Activated CD4-positive, alpha-beta T cell treated with anti-CD3 and anti-CD28 coated beads, Interleukin-2, amount 50 U/mL, for 24 hours (primary cell): ENCODE measurements at regions not wholly inside any gene's neighbourhood (a gene's known extent, or its start where the extent isn't known, plus 50 kb on each side); places are given as distances from the start of the nearest gene placed in this dataset.

Source experiments
- DNase-seq, 2 donors: peaks; one replicate each; pipeline ENCODE4 v3.0.0-alpha.2; 2020; ENCODE audit warnings: low read depth in 1 of 2, low spot score in 1 of 2

GRCh38 chr10:78937393-78937792 lies 131.4 kb upstream of the ZMIZ1 start:
- DNase-seq = no peak

- DNase-seq = no peak
Observed at GRCh38 chr10:78937800-78938694, 130.7 kb upstream of the ZMIZ1 start.

GRCh38 chr10:78938695-78939672 lies 129.8 kb upstream of the ZMIZ1 start:
- no peak for DNase-seq

- no peak for DNase-seq
Observed at GRCh38 chr10:78942091-78942501, 126.7 kb upstream of the ZMIZ1 start.

GRCh38 chr10:78944723-78945312 lies 123.9 kb upstream of the ZMIZ1 start:
- no peak for DNase-seq

- DNase-seq = no peak
Observed at GRCh38 chr10:78945838-78946237, 122.9 kb upstream of the ZMIZ1 start.

GRCh38 chr10:78947226-78947625 lies 121.5 kb upstream of the ZMIZ1 start:
- no peak for DNase-seq

- no peak for DNase-seq
Observed at GRCh38 chr10:78947733-78948132, 121.0 kb upstream of the ZMIZ1 start.

- DNase-seq = no peak
Observed at GRCh38 chr10:78948621-78949030, 120.1 kb upstream of the ZMIZ1 start.

- no peak for DNase-seq
Observed at GRCh38 chr10:78950656-78951587, 117.8 kb upstream of the ZMIZ1 start.

GRCh38 chr10:78952030-78952429 lies 116.7 kb upstream of the ZMIZ1 start:
- no peak for DNase-seq

GRCh38 chr10:78952686-78953085 lies 116.1 kb upstream of the ZMIZ1 start:
- DNase-seq = no peak

- DNase-seq = no peak
Observed at GRCh38 chr10:78953113-78953798, 115.5 kb upstream of the ZMIZ1 start.

- no peak for DNase-seq
Observed at GRCh38 chr10:78953799-78954297, 114.9 kb upstream of the ZMIZ1 start.

- no peak for DNase-seq
Observed at GRCh38 chr10:78954689-78955088, 114.1 kb upstream of the ZMIZ1 start.

GRCh38 chr10:78955206-78955605 lies 113.6 kb upstream of the ZMIZ1 start:
- DNase-seq = no peak

GRCh38 chr10:78956391-78956790 lies 112.4 kb upstream of the ZMIZ1 start:
- DNase-seq = no peak

- DNase-seq = no peak
Observed at GRCh38 chr10:78957471-78958039, 111.2 kb upstream of the ZMIZ1 start.

GRCh38 chr10:78959217-78959923 lies 109.4 kb upstream of the ZMIZ1 start:
- DNase-seq = no peak
